GM23338 (cell line): ENCODE measurements at regions not wholly inside any gene's neighbourhood (a gene's known extent, or its start where the extent isn't known, plus 50 kb on each side); places are given as distances from the start of the nearest gene placed in this dataset.

ENCODE experiments used
- ATAC-seq: fragments of 200-7000 bp; cut with Tn5 transposase; 3 replicates; pipeline ENCODE4 v1.9.1; 2020
- DNase-seq: peaks from one replicate; pipeline ENCODE4 v3.0.0-alpha.2; 2015; ENCODE audit warnings: low spot score
- H2AFZ ChIP-seq: fragments of 200-600 bp; sonication (generic); 2 replicates; pipeline ENCODE4 v1.8.0; 2016; ENCODE audit warnings: antibody characterized with exemption, mild to moderate bottlenecking, moderate library complexity
- H3F3A ChIP-seq: fragments of 200-600 bp; sonication (generic); replicated peaks from 2 replicates; pipeline ENCODE4 v1.8.0; 2017; ENCODE audit warnings: antibody characterized with exemption, mixed run types, low read depth
- H3K27ac ChIP-seq: fragments of 200-600 bp; sonication (generic); 2 replicates; pipeline ENCODE4 v1.6.1; 2016; ENCODE audit warnings: low read depth
- H3K27me3 ChIP-seq: fragments of 200-600 bp; sonication (generic); 2 replicates; pipeline ENCODE4 v1.8.0; 2016; ENCODE audit warnings: mild to moderate bottlenecking, mixed run types, moderate library complexity; ENCODE audit not compliant: insufficient read depth
- H3K36me3 ChIP-seq: fragments of 200-600 bp; sonication (generic); 2 replicates; pipeline ENCODE4 v1.8.0; 2016; ENCODE audit warnings: mild to moderate bottlenecking; ENCODE audit not compliant: insufficient read depth
- H3K4me1 ChIP-seq: fragments of 200-600 bp; sonication (generic); 2 replicates; pipeline ENCODE4 v1.8.0; 2016; ENCODE audit warnings: mild to moderate bottlenecking, moderate library complexity; ENCODE audit not compliant: insufficient read depth
- H3K4me2 ChIP-seq: fragments of 200-600 bp; sonication (generic); 2 replicates; pipeline ENCODE4 v1.7.1; 2017; ENCODE audit warnings: mixed run types
- H3K4me3 ChIP-seq: fragments of 200-600 bp; sonication (generic); 2 replicates; pipeline ENCODE4 v1.6.1; 2016; ENCODE audit warnings: mixed run types
- H3K79me2 ChIP-seq: fragments of 200-600 bp; sonication (generic); replicated peaks from 2 replicates; pipeline ENCODE4 v1.8.0; 2017; ENCODE audit warnings: mild to moderate bottlenecking; ENCODE audit not compliant: insufficient read depth
- H3K9me2 ChIP-seq: fragments of 200-600 bp; sonication (generic); 2 replicates; pipeline ENCODE4 v1.8.0; 2017; ENCODE audit not compliant: insufficient read depth
- H4K20me1 ChIP-seq: fragments of 200-600 bp; sonication (generic); replicated peaks from 2 replicates; pipeline ENCODE4 v1.8.0; 2017; ENCODE audit warnings: mild to moderate bottlenecking; ENCODE audit not compliant: insufficient read depth
- H3K27ac Mint-ChIP-seq: 2 replicates; pipeline ENCODE4 v1.8.0; 2020; ENCODE audit warnings: inconsistent platforms, mild to moderate bottlenecking, moderate library complexity, mixed read lengths
- H3K27me3 Mint-ChIP-seq: 3 replicates; pipeline ENCODE4 v1.8.0; 2022; ENCODE audit warnings: low read depth, mild to moderate bottlenecking, moderate library complexity, mixed read lengths, inconsistent platforms; ENCODE audit not compliant: insufficient read depth, poor library complexity
- H3K36me3 Mint-ChIP-seq: 3 replicates; pipeline ENCODE4 v1.8.0; 2021; ENCODE audit warnings: low read depth, mild to moderate bottlenecking, inconsistent platforms, moderate library complexity, mixed read lengths
- H3K4me1 Mint-ChIP-seq: 3 replicates; pipeline ENCODE4 v1.8.0; 2020; ENCODE audit warnings: mild to moderate bottlenecking, inconsistent platforms, mixed read lengths
- H3K4me3 Mint-ChIP-seq: 3 replicates; pipeline ENCODE4 v1.8.0; 2021; ENCODE audit warnings: moderate library complexity, mild to moderate bottlenecking, inconsistent platforms, mixed read lengths
- H3K9me3 Mint-ChIP-seq: 3 replicates; pipeline ENCODE4 v1.8.0; 2020; ENCODE audit warnings: moderate library complexity, mild to moderate bottlenecking, inconsistent platforms, mixed read lengths
- CREB1 ChIP-seq: fragments of 250-450 bp; sonication (Bioruptor Pico); IDR thresholded peaks from 2 replicates; pipeline ENCODE4 v1.5.0; 2020; ENCODE audit warnings: low read depth, mild to moderate bottlenecking, moderate library complexity
- CTCF ChIP-seq, 2 experiments: fragments of 200-600 bp in 1 of 2; sonication (generic) in 1 of 2; conservative IDR thresholded peaks; 2 replicates each; pipeline versions ENCODE4 v1.5.1 to v1.6.1; 2016 to 2017; ENCODE audit warnings: antibody characterized with exemption in 2 of 2, low read depth in 2 of 2, mild to moderate bottlenecking in 2 of 2, moderate library complexity in 1 of 2
- EZH2 ChIP-seq: fragments of 200-600 bp; sonication (generic); IDR thresholded peaks from one replicate; pipeline ENCODE4 v1.8.0; 2017; ENCODE audit warnings: antibody characterized with exemption, mild to moderate bottlenecking, low read depth; ENCODE audit not compliant: unreplicated experiment
- EZH2phosphoT487 ChIP-seq: fragments of 200-600 bp; sonication (generic); IDR thresholded peaks from one replicate; pipeline ENCODE4 v1.8.1; 2018; ENCODE audit warnings: antibody characterized with exemption; ENCODE audit not compliant: unreplicated experiment
- JUNB ChIP-seq: IDR thresholded peaks from one replicate; pipeline ENCODE4 v1.6.1; 2016; ENCODE audit warnings: antibody characterized with exemption; ENCODE audit not compliant: unreplicated experiment
- NANOG ChIP-seq: IDR thresholded peaks from 2 replicates; pipeline ENCODE4 v1.6.1; 2016; ENCODE audit warnings: antibody characterized with exemption, borderline replicate concordance
- POLR2AphosphoS5 ChIP-seq: IDR thresholded peaks from 2 replicates; pipeline ENCODE4 v1.6.1; 2016; ENCODE audit warnings: antibody characterized with exemption, low read depth
- REST ChIP-seq: IDR thresholded peaks from one replicate; pipeline ENCODE4 v1.6.1; 2018; ENCODE audit warnings: antibody characterized with exemption; ENCODE audit not compliant: unreplicated experiment
- STAT1 ChIP-seq: IDR thresholded peaks from one replicate; pipeline ENCODE4 v1.6.1; 2016; ENCODE audit warnings: antibody characterized with exemption; ENCODE audit not compliant: unreplicated experiment
- ZNF114 ChIP-seq: fragments of 250-450 bp; sonication (Bioruptor Pico); IDR thresholded peaks from 2 replicates; pipeline ENCODE4 v1.5.0; 2020; ENCODE audit warnings: mild to moderate bottlenecking, moderate library complexity
- ZNF331 ChIP-seq: fragments of 250-450 bp; sonication (Bioruptor Pico); IDR thresholded peaks from 2 replicates; pipeline ENCODE4 v1.5.0; 2020; ENCODE audit warnings: low read depth, mild to moderate bottlenecking, moderate library complexity
- ZNF462 ChIP-seq: fragments of 250-450 bp; sonication (Bioruptor Pico); IDR thresholded peaks from 2 replicates; pipeline ENCODE4 v1.5.0; 2020; ENCODE audit warnings: mild to moderate bottlenecking, moderate library complexity
- TF ChIP-seq, protein P1 (sequence below): IDR thresholded peaks from 2 replicates; pipeline ENCODE4 v1.6.1; 2016; ENCODE audit warnings: antibody characterized with exemption

GRCh38 chr2:7620255-7620654, 703.0 kb downstream of the RNF144A start:
- ATAC-seq, result no peak

More at GRCh38 chr2:7620255-7620654, 703.0 kb downstream of the RNF144A start:
- Histone ChIP-seq H3K27ac (no peak overlapping the region), H3K4me1 (peaks cover 6% of the 10 kb centered on the region), H3F3A (no peaks in the 10 kb centered on the region), H4K20me1 (no peaks in the 10 kb centered on the region), H2AFZ (no peak overlapping the region), H3K27me3 (no peaks in the 10 kb centered on the region), H3K4me2 (no peak overlapping the region), H3K36me3 (no peaks in the 10 kb centered on the region), H3K79me2 (no peaks in the 10 kb centered on the region), H3K4me3 (no peak overlapping the region), H3K9me2 (peaks cover 16% of the 10 kb centered on the region)
- Mint-ChIP-seq H3K27me3 (no peaks in the 10 kb centered on the region), H3K36me3 (no peaks in the 10 kb centered on the region), H3K4me3 (no peak overlapping the region), H3K27ac (no peak overlapping the region), H3K9me3 (peaks cover 2% of the 10 kb centered on the region; the same call in 1 of the 3 replicates), H3K4me1 (peaks cover 20% of the 10 kb centered on the region)
- TF ChIP-seq NANOG (no peak), CTCF (conservative IDR thresholded peaks at IDR 0.05; ENCODE audit: low read depth in 2 of 2) (no peak), REST (no peak), EZH2phosphoT487 (no peak), ZNF114 (no peak), JUNB (no peak), CREB1 (CRISPR knock-in tag) (no peak), EZH2 (no peak), ZNF331 (CRISPR knock-in tag) (no peak), STAT1 (no peak), ZNF462 (CRISPR knock-in tag) (no peak), POLR2AphosphoS5 (no peak)
- TF ChIP-seq, protein P1, sequence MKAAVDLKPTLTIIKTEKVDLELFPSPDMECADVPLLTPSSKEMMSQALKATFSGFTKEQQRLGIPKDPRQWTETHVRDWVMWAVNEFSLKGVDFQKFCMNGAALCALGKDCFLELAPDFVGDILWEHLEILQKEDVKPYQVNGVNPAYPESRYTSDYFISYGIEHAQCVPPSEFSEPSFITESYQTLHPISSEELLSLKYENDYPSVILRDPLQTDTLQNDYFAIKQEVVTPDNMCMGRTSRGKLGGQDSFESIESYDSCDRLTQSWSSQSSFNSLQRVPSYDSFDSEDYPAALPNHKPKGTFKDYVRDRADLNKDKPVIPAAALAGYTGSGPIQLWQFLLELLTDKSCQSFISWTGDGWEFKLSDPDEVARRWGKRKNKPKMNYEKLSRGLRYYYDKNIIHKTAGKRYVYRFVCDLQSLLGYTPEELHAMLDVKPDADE, result no peak
- no peak for DNase-seq
